ENCODE measurements at regions not wholly inside any gene's neighbourhood (a gene's known extent, or its start where the extent isn't known, plus 50 kb on each side); places are given as distances from the start of the nearest gene placed in this dataset.

GRCh38 chr1:245070836-245071615 is 83.8 kb upstream of the KIF26B start:
- TF ChIP-seq CTCF (IDR thresholded peaks at IDR 0.05) (no peak), EP300 (IDR thresholded peaks at IDR 0.05) (no peak), POLR2A (IDR thresholded peaks at IDR 0.05) (no peak)

All from stomach (tissue), 4 donors.